GM12891 (cell line): ENCODE measurements at regions not wholly inside any gene's neighbourhood (a gene's known extent, or its start where the extent isn't known, plus 50 kb on each side); places are given as distances from the start of the nearest gene placed in this dataset.

ENCODE experiments used
- DNase-seq: peaks from one replicate; pipeline ENCODE4 v3.0.0; 2011; ENCODE audit warnings: low spot score; ENCODE audit not compliant: insufficient read length
- FAIRE-seq: peaks from 2 replicates; lab custom pipeline; 2011; peaks lifted over from hg19 to GRCh38; lab: Jason Lieb, UNC
- PAX5 ChIP-seq: IDR thresholded peaks from 2 replicates; pipeline ENCODE4 v1.6.1; 2011; ENCODE audit warnings: low read length, moderate library complexity, mild to moderate bottlenecking; ENCODE audit not compliant: insufficient read depth, severe bottlenecking
- POLR2A ChIP-seq: IDR thresholded peaks from 2 replicates; pipeline ENCODE4 v1.6.1; 2011; ENCODE audit warnings: low read depth, low read length, control low read depth
- POLR2AphosphoS5 ChIP-seq: IDR thresholded peaks from 2 replicates; pipeline ENCODE4 v1.6.1; 2011; ENCODE audit warnings: low read depth, low read length, control low read depth
- POU2F2 ChIP-seq: IDR thresholded peaks from 2 replicates; pipeline ENCODE4 v1.6.1; 2011; ENCODE audit warnings: low read depth, mild to moderate bottlenecking, control low read depth, low read length, moderate library complexity
- SPI1 ChIP-seq: IDR thresholded peaks from 2 replicates; pipeline ENCODE4 v1.6.1; 2011; ENCODE audit warnings: low read depth, low read length, control low read depth
- TAF1 ChIP-seq: IDR thresholded peaks from 2 replicates; pipeline ENCODE4 v1.6.1; 2011; ENCODE audit warnings: low read depth, low read length, control low read depth

DNA sequence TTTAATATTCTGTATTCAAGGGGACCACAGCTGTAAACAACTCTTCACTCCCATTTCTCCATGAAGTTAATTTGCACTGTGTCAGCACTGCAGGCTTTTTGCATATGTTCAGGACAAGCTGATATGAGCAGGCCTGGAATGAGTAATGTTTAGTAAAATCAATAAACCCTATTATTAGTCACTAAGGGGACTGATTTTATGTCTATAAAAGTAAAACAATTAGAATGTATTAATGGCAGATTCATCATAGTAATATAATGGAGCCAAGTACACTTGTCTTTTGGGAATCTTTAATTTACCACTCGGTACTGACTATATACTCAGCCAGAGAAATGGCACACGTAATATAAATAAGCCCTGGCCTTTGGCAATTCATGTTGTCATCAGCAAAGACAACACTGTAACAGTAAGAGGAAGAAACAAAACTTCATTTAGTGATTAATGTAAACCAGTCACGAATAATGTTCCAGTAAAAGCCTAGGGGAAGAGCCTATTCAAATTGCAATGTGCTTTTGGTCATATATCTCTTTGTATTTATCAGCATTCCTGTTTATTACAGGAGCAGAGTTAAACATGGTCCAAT, 111.6 kb downstream of the ZNF608 start:
- FAIRE-seq (no peak), DNase-seq (no peak)
- TF ChIP-seq POU2F2 (no peak), SPI1 (no peak), PAX5 (no peak), TAF1 (no peak), POLR2A (no peak), POLR2AphosphoS5 (no peak)

DNA sequence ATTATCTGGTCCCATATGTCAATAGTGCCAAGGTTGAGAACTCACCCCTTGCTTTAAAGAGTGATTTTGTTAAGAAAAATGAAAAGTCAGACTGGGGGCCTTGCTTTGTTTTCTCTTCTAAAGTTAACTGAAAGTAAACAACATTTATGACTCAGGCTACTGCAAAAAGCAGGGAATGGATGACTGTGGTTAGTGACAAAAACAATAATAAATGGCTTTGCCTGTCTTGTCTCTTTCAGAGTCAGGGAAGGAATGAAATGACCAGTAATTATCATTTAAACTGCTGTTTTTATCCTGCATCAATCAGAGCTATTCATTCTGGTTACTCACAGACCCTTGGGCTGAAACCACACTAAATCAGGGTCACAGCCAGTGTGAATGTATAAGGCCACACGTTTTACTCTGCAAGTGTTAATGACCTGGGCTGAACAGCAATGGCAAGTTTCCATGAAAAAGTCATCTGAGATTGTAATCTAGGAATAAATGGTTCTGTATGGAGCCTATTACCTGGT, 112.2 kb downstream of the ZNF608 start:
- no peak for FAIRE-seq
- DNase-seq: no peak
- TF ChIP-seq TAF1 (no peak), POLR2A (no peak), SPI1 (no peak), POLR2AphosphoS5 (no peak), POU2F2 (no peak), PAX5 (no peak)

DNA sequence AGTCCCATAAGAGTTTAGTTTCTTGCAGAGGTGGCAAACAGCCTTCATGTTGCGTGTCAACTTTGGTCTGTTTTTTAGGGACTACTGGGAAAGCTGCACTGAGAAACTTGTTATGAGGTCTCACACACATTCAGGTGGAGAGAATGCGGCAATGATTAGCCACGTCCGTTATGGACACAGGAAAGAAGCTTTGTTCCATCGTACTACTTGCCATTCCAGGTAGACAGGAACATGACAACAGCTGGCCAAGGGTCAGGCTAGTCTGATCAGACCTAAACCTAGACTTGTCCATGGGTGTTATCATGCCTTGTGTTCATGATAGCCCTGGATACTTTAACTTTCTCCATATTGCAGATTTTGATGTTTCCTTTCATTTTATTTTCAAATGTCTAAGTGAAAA, 113.2 kb downstream of the ZNF608 start:
- TF ChIP-seq SPI1: no peak
- no peak for TF ChIP-seq POLR2A
- no peak for TF ChIP-seq POLR2AphosphoS5
- no peak for TF ChIP-seq POU2F2
- no peak for TF ChIP-seq TAF1
- no peak for TF ChIP-seq PAX5
- FAIRE-seq (no peak), DNase-seq (no peak)

DNA sequence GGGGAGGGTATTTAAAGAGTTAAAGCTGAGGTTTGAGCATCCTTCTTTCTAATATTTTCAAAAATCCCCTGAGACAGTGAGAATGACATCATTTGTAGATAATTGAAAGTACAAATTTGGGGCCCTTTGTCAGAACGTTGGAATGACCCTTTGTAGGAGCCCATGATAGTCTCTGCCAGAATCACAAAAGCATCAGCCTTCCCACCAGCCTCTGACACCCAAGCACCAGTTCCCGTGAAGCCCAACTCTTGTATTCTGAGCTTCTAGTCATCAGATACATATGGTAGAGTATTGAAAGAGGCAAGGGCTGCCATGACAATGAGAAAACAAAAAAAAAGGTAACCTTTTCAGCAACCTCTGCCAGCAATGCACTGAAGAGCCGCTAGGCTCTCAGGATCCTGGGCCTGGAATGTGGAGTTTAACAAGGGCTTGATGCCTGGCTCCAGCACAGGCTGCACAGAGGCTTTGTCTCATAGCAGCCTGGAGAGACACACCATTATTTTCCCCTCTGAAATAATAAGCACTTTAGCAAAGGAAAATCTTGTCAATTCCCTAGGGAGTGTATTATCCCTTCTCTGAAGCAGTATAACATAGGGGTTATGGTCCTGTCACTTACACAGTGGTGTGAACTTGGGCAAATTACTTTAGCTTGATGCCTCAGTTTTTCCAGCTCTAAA, 114.4 kb downstream of the ZNF608 start:
- DNase-seq (no peak), FAIRE-seq (no peak)
- no peak for TF ChIP-seq POLR2A
- TF ChIP-seq POU2F2: no peak
- no peak for TF ChIP-seq SPI1
- no peak for TF ChIP-seq POLR2AphosphoS5
- TF ChIP-seq TAF1: no peak
- TF ChIP-seq PAX5: no peak

DNA sequence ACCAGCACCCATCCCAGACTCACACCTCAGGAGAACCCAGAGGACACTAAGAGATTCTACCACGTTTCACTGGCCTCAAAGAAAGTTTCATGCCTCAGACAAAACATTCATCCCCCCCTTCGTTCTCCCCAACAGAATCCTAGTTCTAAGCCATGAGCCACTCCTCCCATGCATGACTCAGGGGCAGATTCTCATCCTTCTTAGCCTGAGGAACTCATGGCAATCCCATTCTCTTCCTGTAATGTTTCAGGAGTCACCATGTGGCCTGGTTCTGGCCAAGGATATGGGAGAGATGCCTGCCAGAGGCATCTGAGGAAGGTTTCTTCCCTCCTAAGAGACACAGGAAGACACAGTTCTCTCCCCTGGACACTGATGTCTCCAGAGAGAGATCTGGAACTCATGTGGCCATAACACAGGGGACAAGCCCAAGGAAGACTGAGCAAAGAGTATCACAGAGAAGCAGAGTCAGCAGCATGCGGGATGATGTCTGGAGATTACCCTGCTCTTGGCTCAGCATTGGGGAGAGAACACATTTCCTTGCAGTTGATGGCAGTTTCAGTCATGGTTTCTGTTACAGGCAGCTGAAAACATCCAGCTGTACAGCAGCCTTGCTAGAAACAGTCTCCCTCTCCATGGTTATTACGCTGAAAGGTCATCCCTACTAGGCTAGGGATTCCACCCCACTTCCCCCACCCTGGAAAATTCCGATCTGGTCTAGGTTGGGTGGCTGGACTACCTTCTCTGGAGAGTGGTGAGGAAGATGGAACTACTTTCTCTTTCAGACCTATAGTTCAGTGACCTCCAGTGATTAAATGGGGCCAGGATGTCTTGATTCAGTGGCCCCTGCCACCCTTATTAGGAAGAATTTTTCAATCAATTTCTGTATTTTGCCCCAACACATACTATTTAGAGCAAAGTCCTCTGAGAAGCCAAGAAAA, 115.4 kb downstream of the ZNF608 start:
- no peak for TF ChIP-seq POLR2AphosphoS5
- TF ChIP-seq PAX5: no peak
- TF ChIP-seq SPI1: no peak
- TF ChIP-seq POU2F2: no peak
- DNase-seq (no peak), FAIRE-seq (peak; percentile 90)

DNA sequence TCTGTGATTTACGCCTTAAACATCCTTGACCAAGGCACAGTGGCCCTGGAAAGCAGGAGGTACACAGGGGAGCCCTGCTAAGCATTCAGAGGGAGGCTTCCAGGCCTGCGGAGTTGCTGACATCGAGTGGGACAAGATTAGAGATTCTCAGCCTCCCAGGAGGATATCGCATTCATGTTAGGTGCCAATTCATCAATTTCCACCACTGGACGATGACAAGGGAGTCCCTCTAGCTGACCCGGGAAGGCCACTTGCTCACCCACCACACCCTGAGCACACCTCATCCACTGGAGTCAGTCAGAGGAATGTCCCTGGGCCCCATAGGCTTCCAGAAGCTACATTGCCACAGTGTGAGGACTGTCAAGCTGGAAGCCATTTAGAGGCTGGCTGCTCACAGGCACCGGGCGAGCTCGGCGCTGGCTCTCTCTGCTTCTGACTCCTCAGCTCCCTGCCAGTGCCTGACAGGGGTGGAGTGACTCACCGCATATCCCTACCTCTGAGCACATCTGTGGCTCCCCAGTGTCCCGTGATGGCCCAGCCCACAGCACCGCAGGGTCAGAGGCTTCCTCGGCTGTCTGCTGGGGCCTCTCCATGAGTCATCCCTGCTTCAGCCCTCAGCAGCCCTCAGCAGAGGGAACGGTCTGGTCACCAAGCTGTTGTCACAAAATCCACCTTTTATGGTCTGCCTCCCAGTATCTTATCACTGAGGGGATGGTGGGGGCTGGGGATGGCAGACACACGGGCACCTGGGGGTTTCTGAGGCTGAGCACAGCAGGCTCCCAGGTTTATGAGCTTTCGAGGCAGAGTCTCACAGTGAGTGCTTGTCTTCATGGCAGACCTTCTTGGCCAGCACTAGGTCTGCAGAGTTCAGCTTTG, 117.5 kb downstream of the ZNF608 start:
- TF ChIP-seq POLR2AphosphoS5 (no peak), SPI1 (no peak), POLR2A (no peak), POU2F2 (no peak)
- no peak for FAIRE-seq

DNA sequence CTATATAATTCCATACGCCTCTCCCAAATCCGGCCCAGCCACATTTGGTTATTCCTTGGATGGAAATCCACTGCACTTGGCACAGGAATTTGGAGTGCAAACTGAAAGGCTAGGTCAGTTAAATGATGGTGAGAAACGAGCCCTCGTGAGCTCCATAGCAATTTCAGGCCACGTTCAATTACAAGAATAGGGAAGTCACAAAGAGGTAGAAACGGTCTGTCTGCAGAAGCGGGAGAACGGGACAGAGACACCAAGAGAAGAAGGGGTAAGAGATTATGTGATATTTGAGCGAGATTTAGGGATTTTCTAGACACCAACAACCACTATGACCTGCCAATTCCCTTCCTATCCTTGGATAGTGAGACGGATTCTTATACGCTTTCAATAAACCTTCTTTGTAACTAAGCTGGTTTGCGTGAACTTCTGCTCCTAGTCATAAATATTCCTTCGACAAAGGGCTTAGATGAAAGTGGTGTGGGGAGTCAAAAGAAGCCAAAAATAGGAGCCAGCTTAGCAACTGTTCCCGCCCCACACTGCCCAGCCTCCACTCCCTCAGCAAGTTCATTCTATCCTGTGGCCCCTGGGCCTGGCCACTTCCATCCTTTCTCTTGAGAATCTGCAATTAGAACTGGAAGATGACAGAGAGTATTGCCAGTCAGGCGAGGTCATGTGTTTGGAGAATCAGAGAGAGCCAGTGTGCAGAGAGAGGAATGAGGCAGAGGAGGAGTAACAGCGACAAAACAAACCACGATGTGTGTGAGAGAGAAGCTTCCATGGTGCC, 118.4 kb downstream of the ZNF608 start:
- FAIRE-seq (peak; percentile 5), DNase-seq (no peak)

More for the DNA sequence above, 117.5 kb downstream of the ZNF608 start:
- no peak for DNase-seq

DNA sequence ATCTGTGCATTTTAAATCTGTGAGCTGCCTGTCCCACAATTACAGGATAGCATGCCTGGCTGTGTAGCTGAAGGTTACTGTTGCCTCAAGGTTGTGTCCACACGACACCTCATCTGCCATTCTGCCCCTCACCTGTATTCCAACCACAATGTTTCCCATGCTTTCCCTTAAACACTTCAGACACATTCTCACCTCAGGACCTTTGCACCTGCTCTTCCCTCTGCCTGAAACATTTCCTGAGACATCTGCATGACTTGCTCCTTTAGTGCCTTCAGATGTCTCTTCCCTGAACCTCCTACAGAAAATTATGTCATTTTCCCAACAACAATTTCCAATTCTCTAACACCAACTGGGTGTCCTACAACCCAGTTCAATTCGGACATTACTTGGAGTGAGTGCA, 120.4 kb downstream of the ZNF608 start:
- TF ChIP-seq POLR2AphosphoS5 (no peak), PAX5 (no peak), TAF1 (no peak), SPI1 (no peak), POLR2A (no peak), POU2F2 (no peak)
- DNase-seq (no peak), FAIRE-seq (no peak)

More for the DNA sequence above, 118.4 kb downstream of the ZNF608 start:
- TF ChIP-seq TAF1 (no peak), PAX5 (no peak), POLR2AphosphoS5 (no peak), SPI1 (no peak), POU2F2 (no peak), POLR2A (no peak)
